Glomerular visceral epithelial cell (primary cell): ENCODE measurements at regions not wholly inside any gene's neighbourhood (a gene's known extent, or its start where the extent isn't known, plus 50 kb on each side); places are given as distances from the start of the nearest gene placed in this dataset.
"Not testable (repeated sequence)": the region's sequence is repeated elsewhere in the genome, so short reads cannot be mapped to it uniquely, and the experiment has no call there.

Experiments used
- DNase-seq: peaks from one replicate; pipeline ENCODE4 v3.0.0-alpha.2; 2016; ENCODE audit errors: extremely low spot score

DNA sequence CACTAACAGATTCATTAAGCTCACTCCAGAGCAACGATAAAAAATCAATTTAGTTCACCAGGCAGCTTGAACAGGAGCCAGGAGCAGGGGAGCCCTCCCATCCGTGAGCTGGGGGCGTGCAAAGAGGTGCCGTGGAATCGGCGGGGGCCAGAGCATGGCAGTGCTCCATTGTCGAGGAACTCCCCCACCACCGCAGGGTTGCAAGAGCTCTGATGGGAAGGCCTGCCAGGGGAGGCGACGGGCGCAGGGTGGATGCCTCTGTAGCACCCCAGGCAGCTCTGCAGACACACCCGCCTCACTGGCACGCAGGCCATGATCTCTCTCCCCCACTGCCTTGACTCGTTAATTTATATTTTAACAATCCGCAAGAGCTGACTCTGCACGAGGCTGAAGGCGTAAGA is 433.2 kb downstream of the MIAT start:
- DNase-seq = no peak

DNA sequence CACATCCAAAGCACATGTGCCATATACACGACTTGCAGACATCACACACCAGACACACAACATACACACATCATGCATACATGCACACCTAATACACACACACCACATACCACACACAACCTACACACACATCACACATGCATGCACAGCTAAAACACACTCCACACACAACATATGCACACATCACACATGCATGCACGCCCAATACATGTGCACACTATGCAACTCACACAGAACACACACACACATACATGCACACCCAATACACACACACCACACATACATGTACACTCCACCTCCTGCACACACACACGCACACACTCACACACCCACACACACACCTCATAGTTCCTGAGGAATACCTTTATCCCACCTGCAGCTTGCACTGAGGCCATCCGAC is 436.0 kb downstream of the MIAT start:
- no peak for DNase-seq

- DNase-seq = no peak
These were observed 437.4 kb downstream of the MIAT start for GRCh38 chr22:27094633-27095308.

DNA sequence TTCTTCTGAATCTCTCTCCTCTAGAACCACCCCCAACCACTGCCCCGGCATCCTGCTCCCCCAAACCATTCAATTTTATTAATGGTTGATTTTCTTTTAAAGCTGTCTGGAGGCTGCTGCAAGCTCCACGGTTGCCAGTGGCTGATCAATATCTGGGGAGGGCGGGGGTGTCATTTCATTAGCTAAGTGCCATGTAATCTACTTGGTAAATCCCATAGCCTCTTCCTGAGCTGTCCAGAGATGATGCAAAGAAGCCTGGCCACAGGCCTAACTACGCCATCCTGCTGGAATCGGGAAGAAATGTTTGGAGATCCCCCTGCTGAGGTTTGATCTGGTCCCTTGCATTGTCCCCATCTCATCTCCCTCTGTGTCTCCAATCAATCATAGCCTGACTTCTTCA is 440.1 kb downstream of the MIAT start:
- no peak for DNase-seq

- DNase-seq = peak; percentile 65
These were observed 440.5 kb downstream of the MIAT start for GRCh38 chr22:27097933-27098332.

DNA sequence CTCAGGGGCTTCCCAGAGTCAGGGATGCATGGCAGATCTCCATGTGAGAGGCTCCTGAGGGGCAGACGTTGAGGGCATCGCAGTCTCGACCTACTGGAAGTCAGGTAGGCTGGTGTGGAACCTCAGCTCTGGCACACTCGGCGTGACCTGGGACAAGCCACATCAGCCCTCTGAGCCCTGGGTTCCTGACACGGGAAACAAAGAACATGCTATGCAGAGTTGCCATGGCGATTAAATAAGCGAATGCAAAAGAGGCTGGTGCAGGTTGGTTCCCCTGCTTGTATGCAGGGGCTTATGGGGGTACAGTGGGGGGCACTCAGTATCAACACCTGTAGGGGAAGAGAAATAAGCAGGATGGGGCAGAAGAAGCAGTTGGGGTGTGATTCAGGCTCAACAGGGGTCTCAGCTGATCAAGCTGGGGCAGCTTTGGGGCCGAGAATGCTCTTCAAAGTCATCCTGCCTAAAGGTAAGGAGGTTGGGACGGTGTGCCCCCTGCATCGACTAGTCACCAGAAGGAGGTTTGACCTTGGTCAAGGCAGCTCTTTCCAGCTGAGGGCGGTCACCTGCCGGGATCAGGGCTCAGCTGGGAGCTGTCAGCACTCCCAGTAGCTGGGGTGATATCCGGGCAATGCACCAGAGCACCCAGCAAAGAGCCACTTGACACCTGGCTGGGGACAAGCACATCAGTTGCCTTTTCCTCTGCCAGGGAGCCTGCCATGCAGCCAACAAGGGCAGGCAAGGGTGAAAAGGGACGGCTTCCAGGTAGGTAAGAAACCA is 442.7 kb downstream of the MIAT start:
- DNase-seq = no peak

- peak; percentile 96 for DNase-seq
These were observed 443.4 kb downstream of the MIAT start for GRCh38 chr22:27100789-27101188.

DNA sequence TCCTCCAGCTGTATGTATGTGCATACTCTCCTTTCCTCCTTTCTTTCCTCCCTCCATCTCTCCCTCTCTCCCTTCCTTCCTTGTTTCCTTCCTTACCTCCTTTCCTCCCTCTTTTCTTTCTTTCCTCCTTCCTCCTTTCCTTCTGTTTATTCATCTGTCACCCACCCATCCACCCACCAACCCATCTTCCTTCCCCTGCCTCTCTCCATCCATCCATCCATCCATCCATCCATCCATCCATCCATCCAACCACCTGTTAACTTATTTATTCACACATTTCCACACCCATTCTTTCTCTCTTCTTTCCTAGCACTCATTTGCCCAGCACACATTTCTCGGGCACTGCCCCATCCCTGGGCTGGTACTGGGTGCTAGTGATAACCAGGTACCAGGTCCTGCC is 443.9 kb downstream of the MIAT start:
- DNase-seq = no peak

GRCh38 chr22:27104449-27104848 is 447.1 kb downstream of the MIAT start:
- no peak for DNase-seq

GRCh38 chr22:27105142-27106025 is 448.0 kb downstream of the MIAT start:
- DNase-seq = peak; percentile 80

GRCh38 chr22:27106985-27107384 is 449.6 kb downstream of the MIAT start:
- no peak for DNase-seq

GRCh38 chr22:27107386-27107785 is 450.0 kb downstream of the MIAT start:
- no peak for DNase-seq

- DNase-seq = peak; percentile 97
These were observed 450.4 kb downstream of the MIAT start for GRCh38 chr22:27107824-27108223.

GRCh38 chr22:27108425-27109114 is 451.2 kb downstream of the MIAT start:
- DNase-seq = peak; percentile 58

DNA sequence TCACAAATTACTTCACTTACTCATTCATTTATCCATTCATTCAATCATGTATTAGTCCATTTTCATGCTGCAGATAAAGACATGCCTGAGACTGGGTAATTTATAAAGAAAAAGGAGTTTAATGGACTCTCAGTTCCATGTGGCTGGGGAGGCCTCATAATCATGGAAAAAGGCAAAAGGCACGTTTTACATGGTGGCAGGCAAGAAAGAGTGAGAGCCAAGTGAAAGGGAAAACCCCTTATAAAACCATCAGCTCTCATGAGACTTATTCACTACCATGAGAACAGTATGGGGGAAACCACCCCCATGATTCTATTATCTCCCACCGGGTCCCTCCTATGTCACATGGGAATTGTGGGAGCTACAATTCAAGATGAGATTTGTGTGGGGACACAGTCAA is 452.0 kb downstream of the MIAT start:
- DNase-seq = not testable (repeated sequence)

DNA sequence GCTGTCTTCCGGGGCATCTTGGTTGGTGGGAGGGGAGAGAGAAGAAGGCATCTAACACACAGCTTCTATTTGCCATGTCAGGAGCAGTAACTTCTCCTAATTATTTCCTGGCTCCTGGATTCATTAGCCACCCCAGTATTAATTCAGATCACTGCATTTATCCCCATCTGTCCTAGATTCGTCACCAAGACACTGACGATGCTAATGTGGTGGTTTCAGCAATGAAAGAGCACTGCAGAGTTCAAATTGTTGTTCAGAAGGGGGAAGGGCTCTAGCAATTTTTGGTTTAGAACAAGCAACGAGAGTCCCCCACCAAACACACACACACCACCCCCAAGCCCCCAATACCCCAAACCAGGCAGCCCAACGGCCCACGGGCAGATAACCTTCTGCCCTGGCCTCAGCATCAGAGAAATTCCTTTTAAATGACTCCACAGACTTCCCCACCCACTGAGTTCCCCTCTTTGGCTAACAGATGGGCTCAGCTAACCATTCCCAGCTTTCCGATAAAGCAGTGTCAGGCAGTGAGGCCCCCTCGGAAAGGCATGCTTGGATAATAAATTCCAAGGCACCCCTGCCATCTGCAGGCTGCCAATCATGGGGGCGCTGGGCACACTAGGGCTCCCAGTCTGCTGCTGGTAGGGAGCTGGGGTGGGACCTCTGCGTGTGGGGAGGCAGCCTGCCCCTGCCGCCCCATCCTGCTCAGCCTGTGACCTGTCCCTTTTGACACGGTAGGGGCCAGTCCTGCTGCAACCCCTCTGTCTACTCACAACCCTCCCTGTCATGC is 453.5 kb downstream of the MIAT start:
- peak; percentile 92 for DNase-seq

DNA sequence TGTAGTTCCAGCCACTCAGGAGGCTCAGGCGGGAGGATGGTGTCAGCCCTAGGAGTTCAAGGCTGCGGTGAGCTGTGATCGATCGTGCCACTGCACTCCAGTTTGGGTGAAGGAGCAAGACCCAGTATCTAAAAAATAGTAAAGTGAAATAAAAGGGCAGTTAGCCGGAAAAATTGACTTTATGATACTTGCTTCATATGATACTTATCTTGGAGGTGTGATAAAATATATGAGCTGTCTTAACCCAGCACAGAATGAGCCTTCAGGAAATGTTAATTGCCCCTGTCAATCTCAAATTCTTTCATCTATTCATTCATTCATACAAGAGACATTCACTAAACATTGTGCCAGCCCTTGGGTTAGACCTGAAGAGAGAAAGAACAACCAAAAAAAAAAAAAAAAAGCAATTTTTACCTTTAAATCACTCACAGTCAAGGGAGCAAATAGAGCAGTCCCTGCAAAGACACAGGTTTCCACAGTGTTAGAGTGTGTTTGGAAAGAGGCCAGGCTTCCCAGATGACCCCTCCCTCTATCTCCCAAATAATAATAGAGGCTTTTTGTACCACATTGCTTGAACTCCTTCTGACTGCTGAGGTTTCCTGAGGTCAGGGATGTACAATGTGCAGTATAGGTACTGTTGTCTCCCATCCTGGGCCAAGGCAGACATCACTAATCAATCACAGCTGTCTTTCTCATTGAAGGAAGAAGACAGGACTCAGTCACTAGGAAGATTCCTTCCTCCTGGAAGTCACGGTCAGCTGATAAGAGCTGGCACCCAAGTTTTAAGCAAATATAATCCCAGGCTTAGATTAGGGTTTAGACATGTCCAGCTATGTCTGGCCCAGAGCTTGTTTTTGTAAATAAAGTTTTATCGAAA is 454.6 kb downstream of the MIAT start:
- no peak for DNase-seq

DNA sequence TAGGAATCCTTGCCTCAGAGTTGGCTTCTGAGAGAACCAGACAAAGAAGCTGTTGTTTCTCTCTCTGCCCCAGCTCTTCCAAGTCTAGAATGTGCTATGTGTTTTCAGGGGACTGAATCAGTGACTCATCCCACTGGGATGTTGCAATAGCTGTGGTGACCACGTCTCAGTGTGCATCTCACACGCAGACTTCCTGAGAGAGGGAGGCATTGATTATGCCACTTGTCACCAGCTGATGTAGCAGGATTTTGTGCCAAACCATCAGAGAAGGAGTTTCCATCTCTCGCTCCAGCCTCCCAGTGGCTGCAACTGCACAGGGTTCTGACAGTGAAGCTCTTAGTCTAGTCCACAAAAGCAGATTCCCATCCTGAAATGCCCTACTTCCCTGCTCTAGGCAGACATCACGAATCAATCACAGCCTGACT is 455.8 kb downstream of the MIAT start:
- peak; percentile 95 for DNase-seq

DNA sequence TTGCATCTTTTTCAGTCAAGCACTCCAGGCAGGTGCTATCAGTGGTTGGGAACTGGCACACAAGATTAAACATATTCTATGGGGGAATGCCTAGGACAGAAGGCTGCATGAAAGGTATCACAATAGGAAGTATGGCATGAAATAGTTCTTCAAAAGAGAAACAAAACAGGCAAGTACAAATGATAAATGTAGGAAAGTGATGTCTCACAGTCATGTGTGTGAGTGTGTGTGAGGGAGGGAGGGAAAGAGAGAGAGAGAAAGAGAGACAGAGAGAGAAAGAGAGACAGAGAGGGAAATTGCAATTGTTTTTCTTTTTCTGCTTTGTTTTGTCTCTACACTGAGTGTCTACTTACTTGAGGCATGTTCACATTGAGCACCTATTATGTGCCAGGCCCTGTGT is 456.3 kb downstream of the MIAT start:
- no peak for DNase-seq

DNA sequence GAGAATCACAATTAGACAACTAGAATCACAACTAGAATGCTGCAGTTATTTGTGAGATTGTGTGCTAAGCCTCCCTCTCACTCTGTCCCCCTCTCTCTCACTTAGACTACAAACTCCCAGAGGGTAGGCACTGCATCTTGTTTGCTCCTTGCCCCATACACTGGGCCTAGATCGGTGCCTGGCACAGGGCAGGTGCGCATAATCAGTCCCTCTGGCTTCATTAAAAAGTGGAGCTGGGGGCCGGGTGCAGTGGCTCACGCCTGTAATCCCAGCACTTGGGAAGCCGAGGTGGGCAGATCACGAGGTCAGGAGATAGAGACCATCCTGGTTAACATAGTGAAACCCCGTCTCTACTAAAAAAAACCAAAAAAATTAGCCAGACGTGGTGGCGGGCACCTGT is 456.8 kb downstream of the MIAT start:
- DNase-seq = no peak
